Thoracic aorta (tissue), 2 donors: ENCODE measurements at regions not wholly inside any gene's neighbourhood (a gene's known extent, or its start where the extent isn't known, plus 50 kb on each side); places are given as distances from the start of the nearest gene placed in this dataset.
"Not testable (repeated sequence)": the region's sequence is repeated elsewhere in the genome, so short reads cannot be mapped to it uniquely, and the experiment has no call there.

ENCODE experiments used
- ATAC-seq: fragments of 150-250 bp; one replicate; pipeline ENCODE4 v1.8.0; 2017; ENCODE audit warnings: low read depth; ENCODE audit not compliant: insufficient number of reproducible peaks, low FRiP score
- DNase-seq: peaks from one replicate; pipeline ENCODE4 v3.0.0-alpha.2; 2020; ENCODE audit warnings: low spot score
- H3K27ac ChIP-seq, 2 donors: fragments of 200-600 bp; sonication (generic); 1 replicate in 1 of 2; 2 replicates in 1 of 2; pipeline ENCODE4 v1.5.1; 2016; ENCODE audit warnings: mild to moderate bottlenecking in 2 of 2, moderate library complexity in 2 of 2
- H3K27me3 ChIP-seq: fragments of 200-600 bp; sonication (generic); replicated peaks from 2 replicates; pipeline ENCODE4 v1.6.0; 2016; ENCODE audit warnings: mild to moderate bottlenecking; ENCODE audit not compliant: insufficient read depth
- H3K36me3 ChIP-seq: fragments of 200-600 bp; sonication (generic); one replicate; pipeline ENCODE4 v1.5.1; 2016
- H3K4me1 ChIP-seq, 2 donors: fragments of 200-600 bp; sonication (generic); 1 replicate in 1 of 2; 2 replicates in 1 of 2; pipeline versions ENCODE4 v1.5.1 to v1.6.0; 2016; ENCODE audit warnings: low read depth in 2 of 2, mild to moderate bottlenecking in 1 of 2; ENCODE audit not compliant: control insufficient read depth in 1 of 2
- H3K4me3 ChIP-seq: fragments of 200-600 bp; sonication (generic); 2 replicates; pipeline ENCODE4 v1.5.1; 2016; ENCODE audit warnings: mild to moderate bottlenecking
- H3K9me3 ChIP-seq: fragments of 200-600 bp; sonication (generic); 2 replicates; pipeline ENCODE4 v1.5.1; 2016
- CTCF ChIP-seq: fragments of 200-600 bp; sonication (generic); IDR thresholded peaks from one replicate; pipeline ENCODE4 v1.5.1; 2019; ENCODE audit warnings: antibody characterized with exemption

- no peak for TF ChIP-seq CTCF
- Histone ChIP-seq H3K9me3 (no peaks in the 10 kb centered on the region), H3K4me1 (peaks cover 0 to 9% of the 10 kb centered on the region in 2 donors), H3K27ac (no peak overlapping the region), H3K27me3 (no peaks in the 10 kb centered on the region), H3K4me3 (no peak overlapping the region), H3K36me3 (no peaks in the 10 kb centered on the region)
- DNase-seq (no peak), ATAC-seq (no peak)
These were observed 155.4 kb upstream of the KCNQ5 start for GRCh38 chr6:72466471-72466870.

GRCh38 chr6:72466971-72467566 is 154.8 kb upstream of the KCNQ5 start:
- ATAC-seq (no peak), DNase-seq (no peak)
- Histone ChIP-seq H3K4me3 (no peak overlapping the region), H3K36me3 (no peaks in the 10 kb centered on the region), H3K4me1 (peaks cover 0 to 9% of the 10 kb centered on the region in 2 donors), H3K9me3 (no peaks in the 10 kb centered on the region), H3K27me3 (no peaks in the 10 kb centered on the region), H3K27ac (no peak overlapping the region)
- TF ChIP-seq CTCF, result no peak

GRCh38 chr6:72469406-72469983 is 152.4 kb upstream of the KCNQ5 start:
- not testable (repeated sequence) for H3K27me3 ChIP-seq, H3K9me3 ChIP-seq, H3K36me3 ChIP-seq, H3K4me3 ChIP-seq, H3K4me1 ChIP-seq, H3K27ac ChIP-seq, ATAC-seq, DNase-seq

GRCh38 chr6:72476051-72476450 is 145.8 kb upstream of the KCNQ5 start:
- no peak for TF ChIP-seq CTCF
- Histone ChIP-seq H3K4me3 (no peak overlapping the region), H3K27ac (peak overlapping the region in 1 of 2 donors; percentile 17), H3K36me3 (no peaks in the 10 kb centered on the region), H3K27me3 (no peaks in the 10 kb centered on the region), H3K9me3 (no peaks in the 10 kb centered on the region), H3K4me1 (peaks cover 0 to 10% of the 10 kb centered on the region in 2 donors)
- ATAC-seq, result no peak
- DNase-seq, result no peak

- Histone ChIP-seq H3K36me3 (no peaks in the 10 kb centered on the region), H3K9me3 (no peaks in the 10 kb centered on the region), H3K4me1 (peaks cover 0 to 10% of the 10 kb centered on the region in 2 donors), H3K27me3 (no peaks in the 10 kb centered on the region), H3K4me3 (no peak overlapping the region), H3K27ac (no peak overlapping the region)
- ATAC-seq, result no peak
- TF ChIP-seq CTCF, result no peak
- DNase-seq, result no peak
These were observed 145.2 kb upstream of the KCNQ5 start for GRCh38 chr6:72476646-72477045.

GRCh38 chr6:72495441-72495840 is 126.4 kb upstream of the KCNQ5 start:
- Histone ChIP-seq H3K4me3 (no peak overlapping the region), H3K4me1 (no peaks in the 10 kb centered on the region), H3K9me3 (no peaks in the 10 kb centered on the region), H3K27me3 (no peaks in the 10 kb centered on the region), H3K27ac (no peak overlapping the region), H3K36me3 (no peaks in the 10 kb centered on the region)
- ATAC-seq, result no peak
- no peak for TF ChIP-seq CTCF
- DNase-seq, result no peak
